ENCODE measurements at regions not wholly inside any gene's neighbourhood (a gene's known extent, or its start where the extent isn't known, plus 50 kb on each side); places are given as distances from the start of the nearest gene placed in this dataset.

- no peaks in the 10 kb centered on the region for H3K27me3 ChIP-seq
- H3K36me3 ChIP-seq = no peaks in the 10 kb centered on the region
- H3K27ac ChIP-seq = no peak overlapping the region
- H3K4me1 ChIP-seq = no peaks in the 10 kb centered on the region
- in situ Hi-C loops (cut with MboI; ENCODE audit: low sequenced_read_pairs in 4 of 4) = no loop called here
- H3K4me3 ChIP-seq = no peak overlapping the region
- TF ChIP-seq, protein P1, sequence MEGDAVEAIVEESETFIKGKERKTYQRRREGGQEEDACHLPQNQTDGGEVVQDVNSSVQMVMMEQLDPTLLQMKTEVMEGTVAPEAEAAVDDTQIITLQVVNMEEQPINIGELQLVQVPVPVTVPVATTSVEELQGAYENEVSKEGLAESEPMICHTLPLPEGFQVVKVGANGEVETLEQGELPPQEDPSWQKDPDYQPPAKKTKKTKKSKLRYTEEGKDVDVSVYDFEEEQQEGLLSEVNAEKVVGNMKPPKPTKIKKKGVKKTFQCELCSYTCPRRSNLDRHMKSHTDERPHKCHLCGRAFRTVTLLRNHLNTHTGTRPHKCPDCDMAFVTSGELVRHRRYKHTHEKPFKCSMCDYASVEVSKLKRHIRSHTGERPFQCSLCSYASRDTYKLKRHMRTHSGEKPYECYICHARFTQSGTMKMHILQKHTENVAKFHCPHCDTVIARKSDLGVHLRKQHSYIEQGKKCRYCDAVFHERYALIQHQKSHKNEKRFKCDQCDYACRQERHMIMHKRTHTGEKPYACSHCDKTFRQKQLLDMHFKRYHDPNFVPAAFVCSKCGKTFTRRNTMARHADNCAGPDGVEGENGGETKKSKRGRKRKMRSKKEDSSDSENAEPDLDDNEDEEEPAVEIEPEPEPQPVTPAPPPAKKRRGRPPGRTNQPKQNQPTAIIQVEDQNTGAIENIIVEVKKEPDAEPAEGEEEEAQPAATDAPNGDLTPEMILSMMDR (IDR thresholded peaks at IDR 0.05 in 4 of 5, conservative IDR thresholded peaks at IDR 0.05 in 1 of 5) = no peak
- no peak for TF ChIP-seq POLR2A (IDR thresholded peaks at IDR 0.05)
- H3K9me3 ChIP-seq = no peaks in the 10 kb centered on the region
- intact Hi-C loops (cut with DNase I; ENCODE audit: low total_unique reads) = no loop called here
- DNase-seq (no peak), ATAC-seq (no peak)
Measured at GRCh38 chr3:187845826-187846225, 100.6 kb upstream of the BCL6 start.

DNA sequence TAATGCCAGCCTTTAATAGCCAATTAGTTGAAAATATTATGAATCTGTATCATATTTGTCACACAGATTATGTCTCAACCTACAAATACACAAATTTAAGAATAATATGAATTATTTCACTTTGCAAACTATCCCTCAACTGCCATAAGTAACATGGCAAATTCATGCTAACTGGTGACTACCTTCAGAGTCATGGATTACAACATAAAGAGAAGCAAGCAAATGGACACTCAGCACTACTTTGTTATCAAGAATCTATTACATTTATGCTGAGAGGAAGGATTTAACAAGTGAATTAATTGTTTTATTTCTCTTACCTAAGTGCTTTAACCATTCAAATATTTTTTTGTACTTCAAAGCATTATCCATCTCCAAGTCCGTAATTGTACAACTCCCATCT is 103.1 kb upstream of the BCL6 start:
- Histone ChIP-seq H3K4me1 (no peaks in the 10 kb centered on the region), H3K27ac (no peak overlapping the region), H3K27me3 (no peaks in the 10 kb centered on the region), H3K4me3 (no peak overlapping the region), H3K36me3 (no peaks in the 10 kb centered on the region), H3K9me3 (no peaks in the 10 kb centered on the region)
- ATAC-seq (no peak), DNase-seq (no peak)
- in situ Hi-C loops (cut with MboI; ENCODE audit: low sequenced_read_pairs in 4 of 4) (no loop called here), intact Hi-C loops (cut with DNase I; ENCODE audit: low total_unique reads) (no loop called here)
- no peak for TF ChIP-seq POLR2A (IDR thresholded peaks at IDR 0.05)
- TF ChIP-seq, protein P1 (IDR thresholded peaks at IDR 0.05 in 4 of 5, conservative IDR thresholded peaks at IDR 0.05 in 1 of 5) = no peak

- H3K4me3 ChIP-seq = no peak overlapping the region
- no peaks in the 10 kb centered on the region for H3K9me3 ChIP-seq
- H3K27ac ChIP-seq = no peak overlapping the region
- no peaks in the 10 kb centered on the region for H3K27me3 ChIP-seq
- no peaks in the 10 kb centered on the region for H3K4me1 ChIP-seq
- TF ChIP-seq, protein P1 (IDR thresholded peaks at IDR 0.05 in 4 of 5, conservative IDR thresholded peaks at IDR 0.05 in 1 of 5) = no peak
- TF ChIP-seq POLR2A (IDR thresholded peaks at IDR 0.05) = no peak
- no peak for DNase-seq
- ATAC-seq = no peak
- H3K36me3 ChIP-seq = no peaks in the 10 kb centered on the region
- intact Hi-C loops (cut with DNase I; ENCODE audit: low total_unique reads) (no loop called here), in situ Hi-C loops (cut with MboI; ENCODE audit: low sequenced_read_pairs in 4 of 4) (no loop called here)
Measured at GRCh38 chr3:187849016-187849654, 103.9 kb upstream of the BCL6 start.

GRCh38 chr3:187850258-187850921 is 105.1 kb upstream of the BCL6 start:
- in situ Hi-C loops (cut with MboI; ENCODE audit: low sequenced_read_pairs in 4 of 4) = no loop called here
- Histone ChIP-seq H3K4me1 (peaks cover 0 to 6% of the 10 kb centered on the region in 2 donors), H3K27ac (no peak overlapping the region), H3K36me3 (no peaks in the 10 kb centered on the region), H3K4me3 (no peak overlapping the region), H3K9me3 (no peaks in the 10 kb centered on the region), H3K27me3 (no peaks in the 10 kb centered on the region)
- ATAC-seq = peak; percentile 18 to 72
- intact Hi-C loops (cut with DNase I; ENCODE audit: low total_unique reads) = loop anchor here (10.0 kb wide), 1 partner anchor 1094 kb away; no protein-coding TSS in a partner anchor
- TF ChIP-seq, protein P1 (IDR thresholded peaks at IDR 0.05 in 4 of 5, conservative IDR thresholded peaks at IDR 0.05 in 1 of 5) = no peak
- TF ChIP-seq POLR2A (IDR thresholded peaks at IDR 0.05) = no peak
- peak in 1 of 2 donors; percentile 76 for DNase-seq

Measured in gastrocnemius medialis (tissue), 4 donors.